ENCODE measurements at regions not wholly inside any gene's neighbourhood (a gene's known extent, or its start where the extent isn't known, plus 50 kb on each side); places are given as distances from the start of the nearest gene placed in this dataset.

GRCh38 chr15:85943151-85943550, 136.5 kb upstream of the AGBL1 start:
- no peak for TF ChIP-seq CTCF (IDR thresholded peaks at IDR 0.05; ENCODE audit: extremely low read depth in 1 of 2, insufficient read depth in 1 of 2, low read depth in 1 of 2, low read length in 2 of 2)
- TF ChIP-seq FOS (IDR thresholded peaks at IDR 0.05; ENCODE audit: borderline replicate concordance, insufficient read depth, low read length) = no peak
- no peak for TF ChIP-seq POLR2AphosphoS5 (IDR thresholded peaks at IDR 0.05; ENCODE audit: insufficient read depth, low read depth, low read length)
- TF ChIP-seq POLR2A (IDR thresholded peaks at IDR 0.05; ENCODE audit: low read depth, low read length) = no peak
- no peak for TF ChIP-seq JUN (IDR thresholded peaks at IDR 0.05; ENCODE audit: borderline replicate concordance, insufficient read depth, insufficient read length, low read depth)
- no peak for TF ChIP-seq EZH2 (IDR thresholded peaks at IDR 0.05; ENCODE audit: borderline replicate concordance, low read depth, low read length, severe bottlenecking)
- no peak for TF ChIP-seq MYC (IDR thresholded peaks at IDR 0.05; ENCODE audit: low read depth, low read length)
- no peak for TF ChIP-seq MAX (IDR thresholded peaks at IDR 0.05; ENCODE audit: insufficient read depth, insufficient read length)

All from endothelial cell of umbilical vein (primary cell).